ENCODE measurements at regions not wholly inside any gene's neighbourhood (a gene's known extent, or its start where the extent isn't known, plus 50 kb on each side); places are given as distances from the start of the nearest gene placed in this dataset.

- TF ChIP-seq, protein P1, sequence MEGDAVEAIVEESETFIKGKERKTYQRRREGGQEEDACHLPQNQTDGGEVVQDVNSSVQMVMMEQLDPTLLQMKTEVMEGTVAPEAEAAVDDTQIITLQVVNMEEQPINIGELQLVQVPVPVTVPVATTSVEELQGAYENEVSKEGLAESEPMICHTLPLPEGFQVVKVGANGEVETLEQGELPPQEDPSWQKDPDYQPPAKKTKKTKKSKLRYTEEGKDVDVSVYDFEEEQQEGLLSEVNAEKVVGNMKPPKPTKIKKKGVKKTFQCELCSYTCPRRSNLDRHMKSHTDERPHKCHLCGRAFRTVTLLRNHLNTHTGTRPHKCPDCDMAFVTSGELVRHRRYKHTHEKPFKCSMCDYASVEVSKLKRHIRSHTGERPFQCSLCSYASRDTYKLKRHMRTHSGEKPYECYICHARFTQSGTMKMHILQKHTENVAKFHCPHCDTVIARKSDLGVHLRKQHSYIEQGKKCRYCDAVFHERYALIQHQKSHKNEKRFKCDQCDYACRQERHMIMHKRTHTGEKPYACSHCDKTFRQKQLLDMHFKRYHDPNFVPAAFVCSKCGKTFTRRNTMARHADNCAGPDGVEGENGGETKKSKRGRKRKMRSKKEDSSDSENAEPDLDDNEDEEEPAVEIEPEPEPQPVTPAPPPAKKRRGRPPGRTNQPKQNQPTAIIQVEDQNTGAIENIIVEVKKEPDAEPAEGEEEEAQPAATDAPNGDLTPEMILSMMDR (IDR thresholded peaks at IDR 0.05) = no peak
- no peak for TF ChIP-seq POLR2A (IDR thresholded peaks at IDR 0.05)
These were observed 222.5 kb upstream of the TOM1L1 start for GRCh38 chr17:54678158-54678557.

Data from right lobe of liver (tissue), 4 donors.